ENCODE measurements at regions not wholly inside any gene's neighbourhood (a gene's known extent, or its start where the extent isn't known, plus 50 kb on each side); places are given as distances from the start of the nearest gene placed in this dataset.

- no peak for DNase-seq (ENCODE audit: low read depth in 1 of 2, low spot score in 1 of 2)
- no peaks in the 10 kb centered on the region for H3K27me3 ChIP-seq (ENCODE audit: insufficient read depth, poor library complexity, severe bottlenecking)
- TF ChIP-seq CTCF (IDR thresholded peaks at IDR 0.05; ENCODE audit: insufficient read depth, low read length) (no peak), GABPA (IDR thresholded peaks at IDR 0.05; ENCODE audit: low read depth) (no peak), SPI1 (IDR thresholded peaks at IDR 0.05; ENCODE audit: borderline replicate concordance, low read depth) (no peak), POLR2AphosphoS5 (IDR thresholded peaks at IDR 0.05; ENCODE audit: low read depth) (no peak), REST (IDR thresholded peaks at IDR 0.05; ENCODE audit: insufficient replicate concordance, low read depth) (no peak)
- no peak overlapping the region for H3K4me3 ChIP-seq (replicated peaks; ENCODE audit: insufficient read depth, low read length)
- H3K27ac ChIP-seq (replicated peaks): no peak overlapping the region
Measured at GRCh38 chr2:129004940-129005490, 686.3 kb upstream of the HS6ST1 start.

- Histone ChIP-seq H3K27ac (replicated peaks) (no peak overlapping the region), H3K4me3 (replicated peaks; ENCODE audit: insufficient read depth, low read length) (no peak overlapping the region), H3K27me3 (ENCODE audit: insufficient read depth, poor library complexity, severe bottlenecking) (no peaks in the 10 kb centered on the region)
- TF ChIP-seq CTCF (IDR thresholded peaks at IDR 0.05; ENCODE audit: insufficient read depth, low read length): no peak
- TF ChIP-seq GABPA (IDR thresholded peaks at IDR 0.05; ENCODE audit: low read depth): no peak
- TF ChIP-seq SPI1 (IDR thresholded peaks at IDR 0.05; ENCODE audit: borderline replicate concordance, low read depth): no peak
- no peak for TF ChIP-seq REST (IDR thresholded peaks at IDR 0.05; ENCODE audit: insufficient replicate concordance, low read depth)
- TF ChIP-seq POLR2AphosphoS5 (IDR thresholded peaks at IDR 0.05; ENCODE audit: low read depth): no peak
- DNase-seq (ENCODE audit: low read depth in 1 of 2, low spot score in 1 of 2): no peak
Measured at GRCh38 chr2:129006135-129006886, 687.6 kb upstream of the HS6ST1 start.

- no peak for DNase-seq (ENCODE audit: low read depth in 1 of 2, low spot score in 1 of 2)
- Histone ChIP-seq H3K4me3 (replicated peaks; ENCODE audit: insufficient read depth, low read length) (no peak overlapping the region), H3K27me3 (ENCODE audit: insufficient read depth, poor library complexity, severe bottlenecking) (no peaks in the 10 kb centered on the region), H3K27ac (replicated peaks) (no peak overlapping the region)
- TF ChIP-seq SPI1 (IDR thresholded peaks at IDR 0.05; ENCODE audit: borderline replicate concordance, low read depth) (no peak), CTCF (IDR thresholded peaks at IDR 0.05; ENCODE audit: insufficient read depth, low read length) (no peak), REST (IDR thresholded peaks at IDR 0.05; ENCODE audit: insufficient replicate concordance, low read depth) (no peak), POLR2AphosphoS5 (IDR thresholded peaks at IDR 0.05; ENCODE audit: low read depth) (no peak), GABPA (IDR thresholded peaks at IDR 0.05; ENCODE audit: low read depth) (no peak)
Measured at GRCh38 chr2:129006901-129007300, 688.2 kb upstream of the HS6ST1 start.

Data from HL-60 (cell line).